ENCODE measurements at regions not wholly inside any gene's neighbourhood (a gene's known extent, or its start where the extent isn't known, plus 50 kb on each side); places are given as distances from the start of the nearest gene placed in this dataset.

- no peak overlapping the region for H3K4me3 ChIP-seq (replicated peaks; ENCODE audit: low read depth, low read length)
- no peak for DNase-seq (ENCODE audit: extremely low read depth, low read depth)
- no peak for TF ChIP-seq CTCF (IDR thresholded peaks at IDR 0.05; ENCODE audit: low read depth, low read length, missing control alignments)
Measured at GRCh38 chr15:70178335-70179084, 80.8 kb upstream of the TLE3 start.

DNA sequence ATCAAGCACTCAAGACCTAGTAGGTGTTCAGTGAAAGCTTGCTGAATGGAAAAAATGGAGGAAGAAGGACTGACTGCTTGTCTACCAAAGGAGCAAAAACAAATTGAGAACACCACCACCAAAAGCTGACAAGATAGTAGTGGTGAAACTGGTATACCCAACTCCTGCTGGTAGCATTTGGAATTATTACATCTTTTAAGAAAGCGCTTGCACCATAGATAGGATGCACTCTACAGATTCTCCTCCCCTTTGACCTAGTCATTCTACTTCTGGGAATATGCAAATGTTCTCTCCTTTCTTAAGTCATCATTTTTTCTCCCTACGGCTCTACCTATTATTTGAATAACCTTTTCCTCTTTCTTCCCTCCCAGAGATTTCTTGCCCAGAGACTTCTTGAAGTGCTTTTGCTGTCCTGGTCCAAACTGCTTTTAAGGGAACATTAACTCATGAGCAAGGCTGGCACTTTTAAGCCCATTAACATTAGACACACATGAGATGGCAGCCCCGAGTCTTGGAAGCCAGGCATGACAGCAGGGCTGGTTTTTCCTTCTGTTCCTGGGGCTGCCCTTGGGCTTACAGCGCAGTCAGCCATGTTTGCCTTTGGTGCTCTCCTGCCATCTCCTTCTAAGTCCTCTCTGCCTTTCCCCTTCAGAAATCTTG, 75.0 kb upstream of the TLE3 start:
- no peak overlapping the region for H3K4me3 ChIP-seq (replicated peaks; ENCODE audit: low read depth, low read length)
- DNase-seq (ENCODE audit: extremely low read depth, low read depth) = no peak
- TF ChIP-seq CTCF (IDR thresholded peaks at IDR 0.05; ENCODE audit: low read depth, low read length, missing control alignments) = no peak

DNA sequence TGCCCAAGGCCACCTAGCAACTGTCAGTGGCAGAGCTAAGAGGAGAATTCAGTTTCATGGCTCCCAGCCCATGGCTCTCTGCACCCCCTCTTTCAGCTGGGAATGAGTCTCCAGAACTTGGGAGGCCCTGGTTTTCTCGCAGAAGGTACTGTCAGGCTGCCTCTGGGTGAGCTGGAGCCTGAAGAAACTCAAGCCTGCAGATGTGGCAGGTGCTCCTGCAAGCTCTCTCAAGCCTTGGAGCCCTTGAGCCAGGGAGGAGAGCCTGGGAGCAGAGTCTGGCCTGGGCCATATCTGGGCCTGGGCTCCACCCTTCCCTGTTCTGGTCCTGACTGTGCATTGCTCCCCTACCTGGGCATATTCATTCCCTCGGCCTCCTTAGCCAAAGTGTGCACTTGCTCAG, 74.4 kb upstream of the TLE3 start:
- TF ChIP-seq CTCF (IDR thresholded peaks at IDR 0.05; ENCODE audit: low read depth, low read length, missing control alignments) = no peak
- no peak for DNase-seq (ENCODE audit: extremely low read depth, low read depth)
- no peak overlapping the region for H3K4me3 ChIP-seq (replicated peaks; ENCODE audit: low read depth, low read length)

- H3K4me3 ChIP-seq (replicated peaks; ENCODE audit: low read depth, low read length) = no peak overlapping the region
- no peak for DNase-seq (ENCODE audit: extremely low read depth, low read depth)
- TF ChIP-seq CTCF (IDR thresholded peaks at IDR 0.05; ENCODE audit: low read depth, low read length, missing control alignments) = no peak
Measured at GRCh38 chr15:70171256-70171886, 73.7 kb upstream of the TLE3 start.

DNA sequence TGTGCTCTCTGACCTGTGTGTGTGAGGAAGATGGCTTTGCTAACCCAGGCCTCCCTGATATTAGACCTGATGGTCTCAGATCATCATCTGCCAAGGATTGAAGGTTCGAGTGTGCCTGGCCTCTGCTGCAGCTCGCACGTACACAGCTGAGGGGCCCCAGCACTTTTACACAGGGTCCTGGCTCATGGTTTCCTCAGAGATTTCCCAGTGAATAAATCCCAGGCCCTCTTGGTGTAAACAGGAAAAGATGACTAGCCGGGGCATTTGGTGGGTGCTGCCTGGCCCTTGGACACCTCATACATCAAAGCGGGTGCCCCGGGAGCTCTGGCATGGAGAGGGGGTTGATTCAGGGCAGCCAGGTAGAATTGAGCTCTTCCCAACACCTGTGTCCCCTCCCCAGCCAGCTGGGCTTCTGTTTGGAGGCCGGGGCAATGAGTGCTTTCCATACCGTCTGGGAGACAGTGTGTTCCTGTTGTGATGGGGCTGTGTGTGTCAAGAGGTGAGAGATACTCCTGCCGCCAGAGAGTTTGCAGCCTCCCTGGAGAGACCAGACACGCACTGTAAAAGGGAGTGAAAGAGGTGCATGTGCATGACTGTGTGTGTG, 72.5 kb upstream of the TLE3 start:
- no peak for DNase-seq (ENCODE audit: extremely low read depth, low read depth)
- no peak for TF ChIP-seq CTCF (IDR thresholded peaks at IDR 0.05; ENCODE audit: low read depth, low read length, missing control alignments)
- no peak overlapping the region for H3K4me3 ChIP-seq (replicated peaks; ENCODE audit: low read depth, low read length)

DNA sequence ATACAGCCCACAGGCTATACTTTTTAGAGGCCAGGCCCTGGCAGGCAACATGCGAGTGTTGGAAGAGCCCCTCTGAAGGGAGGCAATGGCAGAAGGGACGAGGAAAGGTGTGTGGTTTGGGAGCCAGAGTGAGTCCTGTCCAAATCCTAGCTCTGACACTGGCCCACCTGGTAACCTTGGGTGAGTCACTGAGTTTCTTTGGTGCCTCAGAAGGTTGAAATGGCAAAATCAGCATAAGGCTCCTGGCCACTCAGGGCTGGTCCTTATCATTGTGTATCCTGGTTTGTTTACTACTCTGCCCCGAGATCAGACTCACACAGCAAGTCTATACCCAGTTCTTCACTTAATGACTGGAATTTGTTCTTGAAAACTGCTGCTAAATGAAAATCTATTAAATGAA, 71.4 kb upstream of the TLE3 start:
- no peak overlapping the region for H3K4me3 ChIP-seq (replicated peaks; ENCODE audit: low read depth, low read length)
- no peak for DNase-seq (ENCODE audit: extremely low read depth, low read depth)

More for the DNA sequence above, 71.4 kb upstream of the TLE3 start:
- TF ChIP-seq CTCF (IDR thresholded peaks at IDR 0.05; ENCODE audit: low read depth, low read length, missing control alignments) = no peak
